ENCODE measurements at regions not wholly inside any gene's neighbourhood (a gene's known extent, or its start where the extent isn't known, plus 50 kb on each side); places are given as distances from the start of the nearest gene placed in this dataset.

- DNase-seq (ENCODE audit: low read depth) = no peak
These were observed 88.3 kb upstream of the PLEKHG7 start for GRCh38 chr12:92614502-92614901.

GRCh38 chr12:92614001-92614400 is 88.8 kb upstream of the PLEKHG7 start:
- DNase-seq (ENCODE audit: low read depth) = no peak

GRCh38 chr12:92612611-92613010 is 90.2 kb upstream of the PLEKHG7 start:
- no peak for DNase-seq (ENCODE audit: low read depth)

- no peak for DNase-seq (ENCODE audit: low read depth)
These were observed 94.4 kb upstream of the PLEKHG7 start for GRCh38 chr12:92608151-92609091.

- DNase-seq (ENCODE audit: low read depth) = no peak
These were observed 95.8 kb upstream of the PLEKHG7 start for GRCh38 chr12:92606956-92607355.

- no peak for DNase-seq (ENCODE audit: low read depth)
These were observed 97.1 kb upstream of the PLEKHG7 start for GRCh38 chr12:92605621-92606170.

- no peak for DNase-seq (ENCODE audit: low read depth)
These were observed 98.0 kb upstream of the PLEKHG7 start for GRCh38 chr12:92604786-92605185.

- DNase-seq (ENCODE audit: low read depth) = no peak
These were observed 98.9 kb upstream of the PLEKHG7 start for GRCh38 chr12:92603741-92604432.

- DNase-seq (ENCODE audit: low read depth) = no peak
These were observed 99.7 kb upstream of the PLEKHG7 start for GRCh38 chr12:92602930-92603623.

- no peak for DNase-seq (ENCODE audit: low read depth)
These were observed 100.3 kb upstream of the PLEKHG7 start for GRCh38 chr12:92602476-92602875.

GRCh38 chr12:92601680-92602079 is 101.1 kb upstream of the PLEKHG7 start:
- DNase-seq (ENCODE audit: low read depth) = no peak

GRCh38 chr12:92601176-92601575 is 101.6 kb upstream of the PLEKHG7 start:
- no peak for DNase-seq (ENCODE audit: low read depth)

GRCh38 chr12:92600052-92600451 is 102.7 kb upstream of the PLEKHG7 start:
- DNase-seq (ENCODE audit: low read depth) = no peak

- DNase-seq (ENCODE audit: low read depth) = no peak
These were observed 104.8 kb upstream of the PLEKHG7 start for GRCh38 chr12:92597997-92598396.

GRCh38 chr12:92597118-92597517 is 105.7 kb upstream of the PLEKHG7 start:
- DNase-seq (ENCODE audit: low read depth) = no peak

- no peak for DNase-seq (ENCODE audit: low read depth)
These were observed 106.4 kb upstream of the PLEKHG7 start for GRCh38 chr12:92596383-92596782.

- no peak for DNase-seq (ENCODE audit: low read depth)
These were observed 107.1 kb upstream of the PLEKHG7 start for GRCh38 chr12:92595663-92596062.

- peak; percentile 68 for DNase-seq (ENCODE audit: low read depth)
These were observed 108.9 kb upstream of the PLEKHG7 start for GRCh38 chr12:92593734-92594402.

- no peak for DNase-seq (ENCODE audit: low read depth)
These were observed 117.6 kb upstream of the PLEKHG7 start for GRCh38 chr12:92585115-92585727.

- no peak for DNase-seq (ENCODE audit: low read depth)
These were observed 118.9 kb upstream of the PLEKHG7 start for GRCh38 chr12:92583910-92584309.

- no peak for DNase-seq (ENCODE audit: low read depth)
These were observed 119.9 kb upstream of the PLEKHG7 start for GRCh38 chr12:92582893-92583292.
